ENCODE measurements at regions not wholly inside any gene's neighbourhood (a gene's known extent, or its start where the extent isn't known, plus 50 kb on each side); places are given as distances from the start of the nearest gene placed in this dataset.

GRCh38 chr21:38984982-38985567 lies 179.3 kb downstream of the ETS2 start:
- ChIA-PET POLR2A (interaction anchor here (0.6 kb wide), 1 partner anchor 141 kb away, joined by 3 read pairs; no protein-coding TSS in a partner anchor), CTCF (interaction anchor here (1.6 kb wide), 1 partner anchor 141 kb away, joined by 6 read pairs; no protein-coding TSS in a partner anchor)
- peak; percentile 79 for DNase-seq (ENCODE audit: low read depth)
- Histone ChIP-seq H3K36me3 (ENCODE audit: control insufficient read depth, insufficient read depth, low read length) (no peaks in the 10 kb centered on the region), H3K27me3 (ENCODE audit: control insufficient read depth, insufficient read depth, low read length) (peaks cover 13% of the 10 kb centered on the region), H3K4me3 (ENCODE audit: low read depth, low read length) (no peak overlapping the region)
- no peak for TF ChIP-seq CTCF (IDR thresholded peaks at IDR 0.05; ENCODE audit: insufficient read depth, low read depth, low read length)

GRCh38 chr21:38984568-38984967 lies 178.8 kb downstream of the ETS2 start:
- peaks cover 13% of the 10 kb centered on the region for H3K27me3 ChIP-seq (ENCODE audit: control insufficient read depth, insufficient read depth, low read length)
- ChIA-PET POLR2A (interaction anchor here (0.6 kb wide), 1 partner anchor 142 kb away, joined by 3 read pairs; no protein-coding TSS in a partner anchor), CTCF (interaction anchor here (1.6 kb wide), 1 partner anchor 141 kb away, joined by 6 read pairs; no protein-coding TSS in a partner anchor)
- no peak for TF ChIP-seq CTCF (IDR thresholded peaks at IDR 0.05; ENCODE audit: insufficient read depth, low read depth, low read length)
- no peak for DNase-seq (ENCODE audit: low read depth)
- no peaks in the 10 kb centered on the region for H3K36me3 ChIP-seq (ENCODE audit: control insufficient read depth, insufficient read depth, low read length)
- H3K4me3 ChIP-seq (ENCODE audit: low read depth, low read length), result no peak overlapping the region

- CTCF ChIA-PET, result no interaction called here
- no peak for DNase-seq (ENCODE audit: low read depth)
Measured at GRCh38 chr21:38983560-38983959, 177.8 kb downstream of the ETS2 start.

GRCh38 chr21:38982804-38983203 lies 177.1 kb downstream of the ETS2 start:
- POLR2A ChIA-PET, result no interaction called here

More at GRCh38 chr21:38983560-38983959, 177.8 kb downstream of the ETS2 start:
- Histone ChIP-seq H3K27me3 (ENCODE audit: control insufficient read depth, insufficient read depth, low read length) (peaks cover 5% of the 10 kb centered on the region), H3K4me3 (ENCODE audit: low read depth, low read length) (no peak overlapping the region), H3K36me3 (ENCODE audit: control insufficient read depth, insufficient read depth, low read length) (no peaks in the 10 kb centered on the region)
- no peak for TF ChIP-seq CTCF (IDR thresholded peaks at IDR 0.05; ENCODE audit: insufficient read depth, low read depth, low read length)
- POLR2A ChIA-PET, result no interaction called here

GRCh38 chr21:38982096-38982495 lies 176.4 kb downstream of the ETS2 start:
- Histone ChIP-seq H3K4me3 (ENCODE audit: low read depth, low read length) (no peak overlapping the region), H3K36me3 (ENCODE audit: control insufficient read depth, insufficient read depth, low read length) (no peaks in the 10 kb centered on the region), H3K27me3 (ENCODE audit: control insufficient read depth, insufficient read depth, low read length) (peaks cover 1% of the 10 kb centered on the region; the same call in 1 of the 2 replicates)
- ChIA-PET CTCF (no interaction called here), POLR2A (no interaction called here)
- no peak for DNase-seq (ENCODE audit: low read depth)
- TF ChIP-seq CTCF (IDR thresholded peaks at IDR 0.05; ENCODE audit: insufficient read depth, low read depth, low read length), result no peak

More at GRCh38 chr21:38982804-38983203, 177.1 kb downstream of the ETS2 start:
- CTCF ChIA-PET, result no interaction called here
- no peak for DNase-seq (ENCODE audit: low read depth)
- H3K36me3 ChIP-seq (ENCODE audit: control insufficient read depth, insufficient read depth, low read length), result no peaks in the 10 kb centered on the region
- H3K27me3 ChIP-seq (ENCODE audit: control insufficient read depth, insufficient read depth, low read length), result peaks cover 4% of the 10 kb centered on the region
- no peak for TF ChIP-seq CTCF (IDR thresholded peaks at IDR 0.05; ENCODE audit: insufficient read depth, low read depth, low read length)
- H3K4me3 ChIP-seq (ENCODE audit: low read depth, low read length), result no peak overlapping the region
